H9 (cell line): ENCODE measurements at regions not wholly inside any gene's neighbourhood (a gene's known extent, or its start where the extent isn't known, plus 50 kb on each side); places are given as distances from the start of the nearest gene placed in this dataset.

Experiments
- DNase-seq: peaks from one replicate; pipeline ENCODE4 v3.0.0-alpha.2; 2017
- H2AFZ ChIP-seq: one replicate; pipeline ENCODE4 v1.6.1; 2013; ENCODE audit warnings: mild to moderate bottlenecking, low read length, control low read depth, moderate library complexity
- H2AK5ac ChIP-seq: 2 replicates; pipeline ENCODE4 v1.6.1; 2013; ENCODE audit warnings: low read length, control low read depth, mixed read lengths; ENCODE audit not compliant: insufficient read length
- H2BK120ac ChIP-seq: one replicate; pipeline ENCODE4 v1.6.1; 2013; ENCODE audit warnings: low read depth, mild to moderate bottlenecking, low read length, control low read depth, inconsistent platforms; ENCODE audit not compliant: poor library complexity, severe bottlenecking
- H2BK12ac ChIP-seq: 2 replicates; pipeline ENCODE4 v1.6.1; 2013; ENCODE audit warnings: low read length, control low read depth, mixed read lengths, low read depth; ENCODE audit not compliant: insufficient read length
- H2BK15ac ChIP-seq: 2 replicates; pipeline ENCODE4 v1.6.1; 2013; ENCODE audit warnings: low read depth, low read length, control low read depth
- H2BK20ac ChIP-seq: one replicate; pipeline ENCODE4 v1.6.1; 2013; ENCODE audit warnings: low read depth, mild to moderate bottlenecking, low read length, control low read depth, inconsistent platforms; ENCODE audit not compliant: poor library complexity, severe bottlenecking
- H2BK5ac ChIP-seq: 2 replicates; pipeline ENCODE4 v1.6.1; 2013; ENCODE audit warnings: low read length, control low read depth, mixed read lengths; ENCODE audit not compliant: insufficient read length
- H3K14ac ChIP-seq: 2 replicates; pipeline ENCODE4 v1.6.1; 2013; ENCODE audit warnings: low read length, control low read depth; ENCODE audit not compliant: insufficient read depth
- H3K18ac ChIP-seq: 2 replicates; pipeline ENCODE4 v1.6.1; 2013; ENCODE audit warnings: low read depth, mild to moderate bottlenecking, mixed read lengths, low read length, control low read depth; ENCODE audit not compliant: insufficient read length
- H3K23ac ChIP-seq: 2 replicates; pipeline ENCODE4 v1.6.1; 2013; ENCODE audit warnings: low read length, control low read depth, mixed read lengths, low read depth; ENCODE audit not compliant: insufficient read length
- H3K23me2 ChIP-seq: 2 replicates; pipeline ENCODE4 v1.6.1; 2013; ENCODE audit warnings: low read depth, mild to moderate bottlenecking, mixed read lengths, low read length, control low read depth; ENCODE audit not compliant: insufficient read length, poor library complexity, severe bottlenecking
- H3K27ac ChIP-seq: 2 replicates; pipeline ENCODE4 v1.5.1; 2013; ENCODE audit warnings: low read length, control low read depth, mixed read lengths, low read depth; ENCODE audit not compliant: insufficient read length
- H3K27me3 ChIP-seq: 2 replicates; pipeline ENCODE4 v1.6.1; 2013; ENCODE audit warnings: low read length, control low read depth, inconsistent platforms; ENCODE audit not compliant: insufficient read depth
- H3K4ac ChIP-seq: 2 replicates; pipeline ENCODE4 v1.6.1; 2013; ENCODE audit warnings: low read depth, mild to moderate bottlenecking, control low read depth, inconsistent platforms, low read length, moderate library complexity
- H3K4me1 ChIP-seq: 2 replicates; pipeline ENCODE4 v1.6.1; 2013; ENCODE audit warnings: low read length, control low read depth, inconsistent platforms; ENCODE audit not compliant: insufficient read depth
- H3K4me2 ChIP-seq: 2 replicates; pipeline ENCODE4 v1.6.1; 2013; ENCODE audit warnings: low read length, control low read depth, mixed read lengths; ENCODE audit not compliant: insufficient read length, insufficient read depth
- H3K56ac ChIP-seq: 2 replicates; pipeline ENCODE4 v1.6.1; 2013; ENCODE audit warnings: low read depth, mild to moderate bottlenecking, mixed read lengths, low read length, control low read depth; ENCODE audit not compliant: insufficient read length
- H3K79me1 ChIP-seq: 2 replicates; pipeline ENCODE4 v1.6.1; 2013; ENCODE audit warnings: low read depth, mild to moderate bottlenecking, moderate library complexity, low read length, control low read depth, inconsistent platforms; ENCODE audit not compliant: insufficient read depth, poor library complexity, severe bottlenecking
- H3K79me2 ChIP-seq: 2 replicates; pipeline ENCODE4 v1.6.1; 2013; ENCODE audit warnings: low read length, control low read depth, inconsistent platforms; ENCODE audit not compliant: insufficient read depth
- H3K9ac ChIP-seq: 2 replicates; pipeline ENCODE4 v1.6.1; 2013; ENCODE audit warnings: low read length, control low read depth, mixed read lengths; ENCODE audit not compliant: insufficient read length; ENCODE audit errors: extremely low read depth
- H3K9me3 ChIP-seq: one replicate; pipeline ENCODE4 v1.6.1; 2013; ENCODE audit warnings: low read depth, low read length, inconsistent platforms; ENCODE audit not compliant: control insufficient read depth
- H3T11ph ChIP-seq: one replicate; pipeline ENCODE4 v1.6.1; 2013; ENCODE audit warnings: mild to moderate bottlenecking, low read length, control low read depth, inconsistent platforms
- H4K20me1 ChIP-seq: one replicate; pipeline ENCODE4 v1.6.1; 2013; ENCODE audit not compliant: control insufficient read depth, insufficient read length, insufficient read depth
- H4K5ac ChIP-seq: 2 replicates; pipeline ENCODE4 v1.6.1; 2013; ENCODE audit warnings: low read depth, mild to moderate bottlenecking, mixed read lengths, low read length, control low read depth; ENCODE audit not compliant: insufficient read length
- H4K8ac ChIP-seq: replicated peaks from 2 replicates; pipeline ENCODE4 v1.6.1; 2013; ENCODE audit warnings: low read length, control low read depth, mixed read lengths, low read depth; ENCODE audit not compliant: insufficient read length
- H4K91ac ChIP-seq: 2 replicates; pipeline ENCODE4 v1.6.1; 2013; ENCODE audit warnings: low read depth, mild to moderate bottlenecking, moderate library complexity, mixed read lengths, low read length, control low read depth; ENCODE audit not compliant: insufficient read length
- H3K27ac Mint-ChIP-seq, 3 experiments: 2 replicates in 2 of 3; 3 replicates in 1 of 3; pipeline ENCODE4 v1.8.0; 2020 to 2021; ENCODE audit warnings: mixed read lengths in 3 of 3, mild to moderate bottlenecking in 1 of 3, moderate library complexity in 1 of 3
- H3K27me3 Mint-ChIP-seq: 2 replicates; pipeline ENCODE4 v1.8.0; 2021; ENCODE audit warnings: low read depth, mild to moderate bottlenecking, moderate library complexity, mixed read lengths
- H3K36me3 Mint-ChIP-seq, 3 experiments: 2 replicates in 2 of 3; 3 replicates in 1 of 3; pipeline ENCODE4 v1.8.0; 2020 to 2021; ENCODE audit warnings: low read depth in 3 of 3, mixed read lengths in 3 of 3; ENCODE audit not compliant: insufficient read depth in 1 of 3
- H3K4me1 Mint-ChIP-seq, 2 experiments: 2 replicates each; pipeline ENCODE4 v1.8.0; 2020; ENCODE audit warnings: mixed read lengths in 2 of 2
- H3K4me3 Mint-ChIP-seq, 2 experiments: 2 replicates in 1 of 2; 3 replicates in 1 of 2; pipeline ENCODE4 v1.8.0; 2020 to 2021; ENCODE audit warnings: mild to moderate bottlenecking in 2 of 2, mixed read lengths in 2 of 2, moderate library complexity in 1 of 2
- H3K9me3 Mint-ChIP-seq, 2 experiments: 2 replicates in 1 of 2; 3 replicates in 1 of 2; pipeline ENCODE4 v1.8.0; 2020; ENCODE audit warnings: mild to moderate bottlenecking in 2 of 2, mixed read lengths in 2 of 2, moderate library complexity in 1 of 2
- CTCF ChIP-seq: fragments of 200-600 bp; sonication (generic); conservative IDR thresholded peaks from 3 replicates; pipeline ENCODE4 v1.8.0; 2021; ENCODE audit warnings: antibody characterized with exemption, mild to moderate bottlenecking
- WGBS: extraction: QIAGEN DNeasy Blood & Tissue Kit; methylation state at CpG from one replicate; pipeline ENCODE4 v1.1.7; 2013; ENCODE audit warnings: missing lambda C conversion rate, low lambda C conversion rate, mixed read lengths; ENCODE audit not compliant: insufficient read length; ENCODE audit errors: extremely low coverage; 5-methylcytosine and 5-hydroxymethylcytosine counted together

GRCh38 chr4:128564081-128564630 is 245.3 kb upstream of the JADE1 start:
- H2AK5ac ChIP-seq: no peak overlapping the region
- H2BK12ac ChIP-seq: no peak overlapping the region
- H3T11ph ChIP-seq: no peak overlapping the region
- no peak overlapping the region for H2AFZ ChIP-seq
- H4K8ac ChIP-seq: no peak overlapping the region
- H4K91ac ChIP-seq: no peak overlapping the region
- H3K4ac ChIP-seq: no peak overlapping the region
- H3K56ac ChIP-seq: no peak overlapping the region
- no peak for DNase-seq
- no peak overlapping the region for H3K23ac ChIP-seq
- H3K14ac ChIP-seq: no peak overlapping the region
- H2BK20ac ChIP-seq: no peak overlapping the region
- no peaks in the 10 kb centered on the region for H3K27me3 ChIP-seq
- H2BK120ac ChIP-seq: no peak overlapping the region
- Mint-ChIP-seq H3K36me3 (no peaks in the 10 kb centered on the region), H3K9me3 (no peaks in the 10 kb centered on the region), H3K27me3 (no peaks in the 10 kb centered on the region), H3K4me1 (peaks cover 23 to 34% of the 10 kb centered on the region in 2 experiments), H3K27ac (no peak overlapping the region), H3K4me3 (no peak overlapping the region)
- H3K79me1 ChIP-seq: no peaks in the 10 kb centered on the region
- TF ChIP-seq CTCF: no peak
- H3K23me2 ChIP-seq: no peaks in the 10 kb centered on the region
- no CpG with 5 or more reads among the region's 2 CpGs for WGBS
- H3K9me3 ChIP-seq: no peaks in the 10 kb centered on the region
- no peak overlapping the region for H3K9ac ChIP-seq
- no peak overlapping the region for H3K4me2 ChIP-seq
- H3K18ac ChIP-seq: no peak overlapping the region
- no peak overlapping the region for H3K27ac ChIP-seq
- 0 out of 2 replicates have a peak, but pooled peaks cover 4% of the 10 kb centered on the region for H3K4me1 ChIP-seq
- no peaks in the 10 kb centered on the region for H4K20me1 ChIP-seq
- H4K5ac ChIP-seq: no peak overlapping the region
- H2BK5ac ChIP-seq: no peak overlapping the region
- H2BK15ac ChIP-seq: no peak overlapping the region
- H3K79me2 ChIP-seq: no peaks in the 10 kb centered on the region
